Heart left ventricle (tissue), 13 donors: ENCODE measurements at regions not wholly inside any gene's neighbourhood (a gene's known extent, or its start where the extent isn't known, plus 50 kb on each side); places are given as distances from the start of the nearest gene placed in this dataset.

Experiments
- POLR2A ChIP-seq, 2 donors: fragments of 450-650 bp; IDR thresholded peaks; one replicate each; pipeline ENCODE4 v1.6.1; 2017; ENCODE audit warnings: antibody characterized with exemption in 2 of 2, mild to moderate bottlenecking in 2 of 2, moderate library complexity in 2 of 2
- TF ChIP-seq, protein P1 (sequence below), 12 donors: fragments of 200-600 bp; sonication (generic) in 4 of 12; IDR thresholded peaks; one replicate each; pipeline versions ENCODE4 v1.5.0 to v1.8.0; 2018 to 2022; ENCODE audit warnings: antibody characterized with exemption in 12 of 12, mild to moderate bottlenecking in 5 of 12
- donor health status: ischemic (EF 13 %, LVEDD 7.1; RV severe dilation, severe dysfunction).
- donor health status: DM: no; HTN: yes; CAD: no.
- donor health status: DM: no; HTN: no; CAD: no.
- donor health status: ischemic (EF 25% LVEDD 6.9; RV normal size, moderate dysfunction).
- donor health status: ischemic (EF 25% LVEDD 5.7; RV mildly dilated, moderate dysfunction).
- donor health status: ischemic (EF 35%, LVEDD 5.7; RV mildly dilated, moderate dysfunction).
- donor health status: nonischemic (EF 11% LVEDD 7.7; RV severe dilation, severe dysfunction).
- donor health status: DM: yes; HTN: yes; CAD: no.
- donor health status: PGD.
- donor health status: ischemic (EF 29% LVEDD 5.4; RV normal size, mild dysfunction).
- donor health status: nonischemic (EF 23%, LVEDD 6.1; RV moderate dilation, normal function).

DNA sequence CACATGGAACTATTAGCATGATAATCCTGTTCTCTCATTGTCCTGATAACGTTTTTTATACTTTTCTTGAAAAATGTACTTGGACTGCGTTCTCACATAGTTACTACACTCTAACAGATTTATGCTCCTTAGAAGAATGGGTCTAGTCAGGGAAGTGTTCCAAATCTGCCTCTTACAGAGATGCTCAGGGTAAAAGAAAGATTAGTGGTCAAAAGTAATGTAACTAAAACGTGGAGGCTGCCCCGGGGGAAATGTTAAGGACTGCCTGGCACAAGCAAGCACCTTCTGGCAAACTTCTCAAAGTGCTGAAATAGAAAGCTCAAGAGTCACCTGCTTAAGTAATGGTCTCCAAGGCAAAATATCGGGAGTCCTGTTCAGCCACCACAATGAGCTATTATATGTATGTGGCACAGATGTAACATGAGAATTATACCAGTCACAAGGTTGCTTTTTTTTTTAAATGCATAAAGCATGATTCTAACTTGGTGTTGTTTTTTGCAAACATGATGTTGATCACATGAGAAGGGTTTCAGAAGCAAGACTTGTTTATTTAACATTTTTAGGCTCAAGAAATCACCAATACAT lies 244.5 kb upstream of the JARID2 start:
- no peak for TF ChIP-seq POLR2A (IDR thresholded peaks at IDR 0.05)
- TF ChIP-seq, protein P1, sequence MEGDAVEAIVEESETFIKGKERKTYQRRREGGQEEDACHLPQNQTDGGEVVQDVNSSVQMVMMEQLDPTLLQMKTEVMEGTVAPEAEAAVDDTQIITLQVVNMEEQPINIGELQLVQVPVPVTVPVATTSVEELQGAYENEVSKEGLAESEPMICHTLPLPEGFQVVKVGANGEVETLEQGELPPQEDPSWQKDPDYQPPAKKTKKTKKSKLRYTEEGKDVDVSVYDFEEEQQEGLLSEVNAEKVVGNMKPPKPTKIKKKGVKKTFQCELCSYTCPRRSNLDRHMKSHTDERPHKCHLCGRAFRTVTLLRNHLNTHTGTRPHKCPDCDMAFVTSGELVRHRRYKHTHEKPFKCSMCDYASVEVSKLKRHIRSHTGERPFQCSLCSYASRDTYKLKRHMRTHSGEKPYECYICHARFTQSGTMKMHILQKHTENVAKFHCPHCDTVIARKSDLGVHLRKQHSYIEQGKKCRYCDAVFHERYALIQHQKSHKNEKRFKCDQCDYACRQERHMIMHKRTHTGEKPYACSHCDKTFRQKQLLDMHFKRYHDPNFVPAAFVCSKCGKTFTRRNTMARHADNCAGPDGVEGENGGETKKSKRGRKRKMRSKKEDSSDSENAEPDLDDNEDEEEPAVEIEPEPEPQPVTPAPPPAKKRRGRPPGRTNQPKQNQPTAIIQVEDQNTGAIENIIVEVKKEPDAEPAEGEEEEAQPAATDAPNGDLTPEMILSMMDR (IDR thresholded peaks at IDR 0.05): no peak
